ENCODE measurements at regions not wholly inside any gene's neighbourhood (a gene's known extent, or its start where the extent isn't known, plus 50 kb on each side); places are given as distances from the start of the nearest gene placed in this dataset.

GRCh38 chr11:36885154-36885553, 287.1 kb upstream of the RAG2 start:
- no peak for ATAC-seq
- Mint-ChIP-seq H3K27me3 (ENCODE audit: low read depth) (no peaks in the 10 kb centered on the region; the same call in none of the 2 replicates), H3K9me3 (peaks cover 92% of the 10 kb centered on the region), H3K36me3 (peaks cover 70% of the 10 kb centered on the region), H3K4me1 (no peaks in the 10 kb centered on the region), H3K27ac (no peak overlapping the region), H3K4me3 (no peak overlapping the region)
- ChIA-PET POLR2A (no interaction called here), CTCF (no interaction called here)
- TF ChIP-seq E2F1 (CRISPR knock-in tag; IDR thresholded peaks at IDR 0.05) (no peak), ZNF423 (CRISPR knock-in tag; IDR thresholded peaks at IDR 0.05) (no peak), JAZF1 (CRISPR knock-in tag; IDR thresholded peaks at IDR 0.05) (no peak), ZNF512 (CRISPR knock-in tag; IDR thresholded peaks at IDR 0.05; ENCODE audit: borderline replicate concordance) (no peak), FOXP1 (CRISPR knock-in tag; IDR thresholded peaks at IDR 0.05; ENCODE audit: borderline replicate concordance) (no peak), ZMAT4 (CRISPR knock-in tag; IDR thresholded peaks at IDR 0.05) (no peak), ELF4 (CRISPR knock-in tag; IDR thresholded peaks at IDR 0.05; ENCODE audit: low read depth) (no peak), ZNF416 (CRISPR knock-in tag; IDR thresholded peaks at IDR 0.05) (no peak), GABPB1 (CRISPR knock-in tag; IDR thresholded peaks at IDR 0.05) (no peak), STAT6 (CRISPR knock-in tag; conservative IDR thresholded peaks at IDR 0.05; ENCODE audit: low read depth) (no peak), PREB (CRISPR knock-in tag; IDR thresholded peaks at IDR 0.05; ENCODE audit: borderline replicate concordance) (no peak), ZBTB43 (CRISPR knock-in tag; IDR thresholded peaks at IDR 0.05) (no peak), NFE2L1 (CRISPR knock-in tag; IDR thresholded peaks at IDR 0.05) (no peak)
- no peak for DNase-seq (ENCODE audit: low spot score)

GRCh38 chr11:36878737-36879136, 280.7 kb upstream of the RAG2 start:
- ATAC-seq: no peak
- no peak overlapping the region for H3K4me3 Mint-ChIP-seq
- no peaks in the 10 kb centered on the region; the same call in 1 of the 2 replicates for H3K27me3 Mint-ChIP-seq (ENCODE audit: low read depth)
- POLR2A ChIA-PET: no interaction called here
- H3K36me3 Mint-ChIP-seq: peaks cover 73% of the 10 kb centered on the region
- CTCF ChIA-PET: no interaction called here
- no peak overlapping the region for H3K27ac Mint-ChIP-seq
- no peaks in the 10 kb centered on the region for H3K4me1 Mint-ChIP-seq
- H3K9me3 Mint-ChIP-seq: peaks cover 88% of the 10 kb centered on the region
- no peak for DNase-seq (ENCODE audit: low spot score)
- TF ChIP-seq SMAD4 (CRISPR knock-in tag; IDR thresholded peaks at IDR 0.05) (no peak), ARID4B (CRISPR knock-in tag; IDR thresholded peaks at IDR 0.05; ENCODE audit: borderline replicate concordance) (no peak), TEAD4 (CRISPR knock-in tag; IDR thresholded peaks at IDR 0.05) (no peak), ZNF423 (CRISPR knock-in tag; IDR thresholded peaks at IDR 0.05) (no peak), OVOL2 (CRISPR knock-in tag; IDR thresholded peaks at IDR 0.05; ENCODE audit: borderline replicate concordance) (no peak), ZBTB21 (CRISPR knock-in tag; IDR thresholded peaks at IDR 0.05; ENCODE audit: borderline replicate concordance) (no peak), ELF4 (CRISPR knock-in tag; IDR thresholded peaks at IDR 0.05; ENCODE audit: low read depth) (no peak), NFE2L1 (CRISPR knock-in tag; IDR thresholded peaks at IDR 0.05) (no peak), NR1H2 (CRISPR knock-in tag; IDR thresholded peaks at IDR 0.05) (no peak), TP53 (CRISPR knock-in tag; IDR thresholded peaks at IDR 0.05) (no peak), TEAD1 (CRISPR knock-in tag; IDR thresholded peaks at IDR 0.05) (no peak), CBFB (CRISPR knock-in tag; IDR thresholded peaks at IDR 0.05; ENCODE audit: low read depth) (no peak)

Measured in WTC11 (cell line).